HCT116 (cell line): ENCODE measurements at regions not wholly inside any gene's neighbourhood (a gene's known extent, or its start where the extent isn't known, plus 50 kb on each side); places are given as distances from the start of the nearest gene placed in this dataset.

Experiments
- ATAC-seq: fragments of 200-7000 bp; cut with Tn5 transposase; 2 replicates; pipeline ENCODE4 v1.9.1; 2020; ENCODE audit warnings: mild to moderate bottlenecking, moderate library complexity
- BruUV-seq: library from RNA; stranded (reverse); fragments of 400-500 nt; replicated peaks from 2 replicates; lab custom pipeline; 2021; lab: Mats Ljungman, UMichigan
- CTCF ChIA-PET: fragments of 300-600 bp; sonication (Branson Sonifier 250); formaldehyde crosslinking; loops from one replicate; lab custom pipeline; 2021; ENCODE audit warnings: antibody characterized with exemption; lab: Charles Lee
- POLR2A ChIA-PET: fragments of 300-600, 350-600 bp; sonication (Branson Sonifier 250); formaldehyde crosslinking; loops from one replicate; lab custom pipeline; 2021; ENCODE audit warnings: antibody characterized with exemption; lab: Charles Lee
- RAD21 ChIA-PET, 2 experiments: fragments of 300-600 bp; sonication (Branson Sonifier 250); formaldehyde crosslinking; loops; one replicate each; lab custom pipeline; 2023; ENCODE audit warnings: low total read pairs in 2 of 2; ENCODE audit not compliant: uncharacterized antibody in 2 of 2, unreplicated experiment in 2 of 2, low non-redundant PET in 1 of 2; lab: Charles Lee
- DNase-seq: peaks from one replicate; pipeline ENCODE4 v3.0.0-alpha.2; 2010; ENCODE audit warnings: low read depth, low spot score
- H2AFZ ChIP-seq: fragments of 200-600 bp; shearing (Covaris generic), sonication (generic); 2 replicates; pipeline ENCODE4 v1.6.1; 2017; ENCODE audit warnings: low read depth, mixed run types, mixed read lengths, antibody characterized with exemption, low read length; ENCODE audit not compliant: poor library complexity, severe bottlenecking
- H3K27ac ChIP-seq: 2 replicates; pipeline ENCODE4 v1.5.1; 2012; ENCODE audit warnings: low read depth, low read length
- H3K27me3 ChIP-seq: fragments of 200-600 bp; sonication (generic); 2 replicates; pipeline ENCODE4 v1.6.1; 2016; ENCODE audit warnings: mixed run types, low read length, mixed read lengths; ENCODE audit not compliant: insufficient read depth
- H3K36me3 ChIP-seq, 2 experiments: fragments of 200-500 bp in 1 of 2; fragments of 200-600 bp in 1 of 2; sonication (Bioruptor generic) in 1 of 2; sonication (generic) in 1 of 2; 2 replicates each; pipeline versions ENCODE4 v1.5.1 to v1.6.1; 2014 to 2016; ENCODE audit warnings: low read length in 2 of 2, inconsistent platforms in 1 of 2, mixed read lengths in 1 of 2, mixed run types in 1 of 2; ENCODE audit not compliant: insufficient read depth in 2 of 2, control insufficient read depth in 1 of 2
- H3K4me1 ChIP-seq, 2 experiments: fragments of 200-600 bp in 1 of 2; sonication (generic) in 1 of 2; 2 replicates each; pipeline versions ENCODE4 v1.5.1 to v1.6.1; 2012 to 2017; ENCODE audit warnings: low read length in 2 of 2, inconsistent platforms in 1 of 2, mild to moderate bottlenecking in 1 of 2, mixed read lengths in 1 of 2, mixed run types in 1 of 2, moderate library complexity in 1 of 2; ENCODE audit not compliant: insufficient read depth in 2 of 2, control insufficient read depth in 1 of 2
- H3K4me2 ChIP-seq: fragments of 200-600 bp; sonication (generic); 2 replicates; pipeline ENCODE4 v1.6.1; 2017; ENCODE audit warnings: mixed run types, low read length, mixed read lengths
- H3K4me3 ChIP-seq, 2 experiments: fragments of 200-600 bp in 1 of 2; sonication (generic) in 1 of 2; replicated peaks in 1 of 2; 2 replicates each; pipeline ENCODE4 v1.5.1; 2011 to 2016; ENCODE audit warnings: low read length in 2 of 2, control low read depth in 1 of 2, low read depth in 1 of 2, mild to moderate bottlenecking in 1 of 2, mixed read lengths in 1 of 2, mixed run types in 1 of 2
- H3K79me2 ChIP-seq: fragments of 200-600 bp; sonication (generic); 2 replicates; pipeline ENCODE4 v1.6.1; 2017; ENCODE audit warnings: mild to moderate bottlenecking, mixed run types, low read length, moderate library complexity, mixed read lengths; ENCODE audit not compliant: insufficient read depth
- H3K9ac ChIP-seq: fragments of 200-600 bp; sonication (generic); 2 replicates; pipeline ENCODE4 v1.6.1; 2016; ENCODE audit warnings: low read length, mixed read lengths
- H3K9me2 ChIP-seq: fragments of 200-600 bp; sonication (generic), shearing (Covaris generic); 2 replicates; pipeline ENCODE4 v1.6.1; 2017; ENCODE audit warnings: mixed run types, mild to moderate bottlenecking, moderate library complexity; ENCODE audit not compliant: insufficient read depth
- H3K9me3 ChIP-seq, 2 experiments: fragments of 200-500 bp in 1 of 2; fragments of 200-600 bp in 1 of 2; sonication (Bioruptor generic) in 1 of 2; sonication (generic) in 1 of 2; 2 replicates each; pipeline ENCODE4 v1.6.1; 2014 to 2017; ENCODE audit warnings: low read length in 2 of 2, mixed read lengths in 2 of 2, inconsistent platforms in 1 of 2, low read depth in 1 of 2, mild to moderate bottlenecking in 1 of 2, mixed run types in 1 of 2, moderate library complexity in 1 of 2; ENCODE audit not compliant: control insufficient read depth in 1 of 2, insufficient read depth in 1 of 2
- H4K20me1 ChIP-seq: fragments of 200-600 bp; sonication (generic), shearing (Covaris generic); 2 replicates; pipeline ENCODE4 v1.6.1; 2017; ENCODE audit warnings: mixed run types, mild to moderate bottlenecking, moderate library complexity; ENCODE audit not compliant: insufficient read depth
- EGR1 ChIP-seq: IDR thresholded peaks from 2 replicates; pipeline ENCODE4 v1.6.1; 2012; ENCODE audit warnings: low read depth
- EZH2phosphoT487 ChIP-seq: fragments of 200-600 bp; IDR thresholded peaks from 2 replicates; pipeline ENCODE4 v1.6.1; 2018; ENCODE audit warnings: antibody characterized with exemption, borderline replicate concordance
- FOSL1 ChIP-seq: IDR thresholded peaks from 2 replicates; pipeline ENCODE4 v1.6.1; 2012; ENCODE audit warnings: low read depth
- JUND ChIP-seq: IDR thresholded peaks from 2 replicates; pipeline ENCODE4 v1.6.1; 2012
- POLR2A ChIP-seq: IDR thresholded peaks from 2 replicates; pipeline ENCODE4 v1.7.0; 2011; ENCODE audit warnings: borderline replicate concordance; ENCODE audit not compliant: insufficient read depth, insufficient read length; ENCODE audit errors: extremely low read depth
- POLR2AphosphoS5 ChIP-seq: IDR thresholded peaks from 2 replicates; pipeline ENCODE4 v1.6.1; 2011; ENCODE audit warnings: mild to moderate bottlenecking, low read depth, low read length, moderate library complexity
- REST ChIP-seq: IDR thresholded peaks from 2 replicates; pipeline ENCODE4 v1.6.1; 2012; ENCODE audit warnings: low read depth
- SIN3A ChIP-seq: IDR thresholded peaks from 2 replicates; pipeline ENCODE4 v1.6.1; 2012; ENCODE audit warnings: low read depth
- YY1 ChIP-seq: IDR thresholded peaks from 2 replicates; pipeline ENCODE4 v1.6.1; 2011; ENCODE audit warnings: low read length, low read depth, moderate library complexity, mild to moderate bottlenecking; ENCODE audit not compliant: insufficient replicate concordance; ENCODE audit errors: extremely low read depth
- ZBTB33 ChIP-seq: IDR thresholded peaks from 2 replicates; pipeline ENCODE4 v1.6.1; 2011; ENCODE audit warnings: mild to moderate bottlenecking, low read length, moderate library complexity; ENCODE audit not compliant: insufficient replicate concordance; ENCODE audit errors: extremely low read depth
- ZFX ChIP-seq: fragments of 450-650 bp; IDR thresholded peaks from 2 replicates; pipeline ENCODE4 v1.6.1; 2017
- intact Hi-C: fragments of 100-400 bp; cut with micrococcal nuclease; formaldehyde crosslinking; loops from 2 replicates; pipeline ENCODE4 v1.10.0; 2022
- TF ChIP-seq, protein P1 (sequence below): IDR thresholded peaks from 2 replicates; pipeline ENCODE4 v1.6.1; 2012

GRCh38 chr4:15344041-15344440 is 83.8 kb upstream of the C1QTNF7 start:
- Histone ChIP-seq H3K36me3 (no peaks in the 10 kb centered on the region), H3K4me1 (no peaks in the 10 kb centered on the region), H3K9ac (no peak overlapping the region), H3K9me2 (no peaks in the 10 kb centered on the region), H3K4me3 (no peak overlapping the region), H2AFZ (no peak overlapping the region), H3K9me3 (no peaks in the 10 kb centered on the region), H3K27ac (no peak overlapping the region), H3K27me3 (peaks cover 18% of the 10 kb centered on the region; the same call in 1 of the 2 replicates), H3K79me2 (no peaks in the 10 kb centered on the region), H3K4me2 (no peak overlapping the region), H4K20me1 (no peaks in the 10 kb centered on the region)
- POLR2A ChIA-PET = no interaction called here
- RAD21 ChIA-PET = no interaction called here
- no TSS peak for BruUV-seq
- ATAC-seq = no peak
- intact Hi-C loops = no loop called here
- CTCF ChIA-PET = no interaction called here
- TF ChIP-seq, protein P1, sequence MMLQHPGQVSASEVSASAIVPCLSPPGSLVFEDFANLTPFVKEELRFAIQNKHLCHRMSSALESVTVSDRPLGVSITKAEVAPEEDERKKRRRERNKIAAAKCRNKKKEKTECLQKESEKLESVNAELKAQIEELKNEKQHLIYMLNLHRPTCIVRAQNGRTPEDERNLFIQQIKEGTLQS = no peak
- no peak for TF ChIP-seq ZFX
- no peak for TF ChIP-seq POLR2A
- no peak for TF ChIP-seq POLR2AphosphoS5
- TF ChIP-seq SIN3A = no peak
- no peak for TF ChIP-seq FOSL1
- no peak for TF ChIP-seq REST
- no peak for TF ChIP-seq EGR1
- no peak for TF ChIP-seq EZH2phosphoT487
- TF ChIP-seq ZBTB33 = no peak
- TF ChIP-seq YY1 = no peak
- TF ChIP-seq JUND = no peak
- DNase-seq = no peak
